GM18870 (cell line): ENCODE measurements at regions not wholly inside any gene's neighbourhood (a gene's known extent, or its start where the extent isn't known, plus 50 kb on each side); places are given as distances from the start of the nearest gene placed in this dataset.

Source experiments
- ATAC-seq: cut with Tn5 transposase; IDR thresholded peaks from one replicate; pipeline ENCODE4 v1.9.1; 2021; ENCODE audit warnings: moderate library complexity; ENCODE audit not compliant: unreplicated experiment

- ATAC-seq, result no peak
These were observed 176.7 kb downstream of the SOX9 start for GRCh38 chr17:72297326-72298115.

GRCh38 chr17:72299100-72299499, 178.3 kb downstream of the SOX9 start:
- no peak for ATAC-seq

DNA sequence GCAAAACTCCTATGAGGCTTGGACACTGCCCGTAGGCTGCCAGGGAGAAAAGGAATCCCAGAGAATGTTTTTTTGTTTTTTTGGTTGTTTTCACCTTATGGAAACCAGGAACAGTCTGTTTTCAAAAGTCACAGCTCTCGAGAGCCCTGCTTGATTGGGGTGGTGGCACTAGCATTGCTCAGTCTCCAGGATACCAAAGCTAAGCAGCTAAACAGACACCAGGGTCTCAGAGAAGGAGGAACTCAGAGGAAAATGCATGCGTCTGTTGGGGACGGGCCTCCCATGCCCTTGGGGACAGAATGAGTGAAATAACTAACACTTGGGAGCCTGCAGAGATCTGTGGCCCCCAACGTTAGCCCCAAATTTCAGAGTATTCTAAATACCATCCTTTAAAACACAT, 178.8 kb downstream of the SOX9 start:
- ATAC-seq, result no peak

DNA sequence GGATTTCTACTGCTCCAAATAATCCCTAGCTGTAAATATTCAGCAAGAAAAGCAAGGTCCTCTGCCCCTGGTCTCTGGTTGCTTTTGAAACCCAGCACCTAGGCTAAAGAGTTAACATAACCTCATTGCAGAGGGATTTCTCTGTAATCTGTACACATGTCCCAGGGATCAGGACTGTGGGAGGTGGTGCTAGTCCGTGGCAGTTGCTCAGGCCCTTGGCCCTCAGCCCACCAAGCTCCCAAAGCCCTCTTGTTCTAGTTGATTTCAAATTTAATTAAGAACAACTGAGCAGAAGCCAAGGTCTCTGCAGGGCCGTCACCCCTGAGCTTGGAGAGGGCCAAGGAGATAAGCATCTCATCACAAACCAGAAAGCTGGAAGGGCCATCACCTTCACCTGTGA, 181.1 kb downstream of the SOX9 start:
- ATAC-seq, result no peak

DNA sequence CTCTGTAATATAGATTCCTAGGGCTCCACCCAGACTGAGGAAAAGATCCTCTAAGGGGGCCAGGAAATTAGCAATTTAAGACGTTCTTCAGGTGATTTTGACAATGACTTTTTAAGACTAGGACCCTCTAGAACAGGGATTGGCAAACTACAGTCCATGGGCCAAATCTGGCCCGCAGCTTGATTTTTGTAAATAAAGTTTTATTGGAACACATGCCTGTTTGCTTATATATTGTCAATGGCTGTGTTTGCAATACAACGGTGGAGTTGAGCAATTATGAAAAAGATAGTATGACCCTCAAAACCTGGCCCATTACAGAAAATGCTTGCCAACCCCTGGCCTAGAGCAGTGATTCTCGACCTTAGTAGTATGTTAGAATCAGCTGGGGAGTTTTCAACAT, 181.9 kb downstream of the SOX9 start:
- no peak for ATAC-seq

- no peak for ATAC-seq
These were observed 183.2 kb downstream of the SOX9 start for GRCh38 chr17:72303787-72304733.

DNA sequence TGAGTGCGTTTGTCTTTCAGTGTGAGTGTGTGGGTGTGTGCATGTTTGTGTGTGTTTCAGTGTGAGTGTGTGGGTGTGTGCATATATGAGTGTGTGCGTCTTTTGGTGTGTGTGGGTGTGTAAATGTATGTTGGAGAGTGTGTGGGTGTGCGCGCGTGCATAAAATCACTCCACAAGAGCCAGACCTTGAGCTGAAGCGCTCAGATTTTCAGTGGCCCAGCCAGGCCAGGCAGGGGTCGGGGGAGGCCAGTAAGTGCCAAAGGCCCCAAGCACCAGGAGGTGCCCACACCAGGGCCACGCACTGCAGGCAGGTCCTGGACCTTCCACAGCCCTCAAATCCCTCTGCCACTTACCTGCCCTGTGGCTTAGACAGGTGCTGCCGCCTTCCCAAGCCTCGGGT, 184.0 kb downstream of the SOX9 start:
- no peak for ATAC-seq

DNA sequence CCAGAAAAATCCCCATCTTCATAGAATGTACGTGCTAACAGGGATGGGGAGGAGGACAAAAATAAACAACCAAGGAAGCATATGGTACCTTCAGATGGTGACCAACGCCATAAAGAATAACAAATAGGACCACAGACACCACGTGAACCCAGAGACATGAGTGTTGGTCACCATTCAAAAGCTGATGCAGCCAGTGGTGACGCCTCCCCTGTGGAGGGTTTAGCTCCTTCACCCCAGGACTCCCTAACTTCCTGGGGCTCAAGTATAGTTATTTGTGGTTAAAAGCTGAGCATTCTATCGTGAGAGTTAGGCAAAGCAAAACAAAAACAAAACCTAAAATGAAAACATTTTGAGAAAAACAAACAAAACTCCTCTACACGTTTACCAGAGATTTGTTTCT, 184.7 kb downstream of the SOX9 start:
- ATAC-seq, result no peak

GRCh38 chr17:72306037-72306436, 185.2 kb downstream of the SOX9 start:
- no peak for ATAC-seq

GRCh38 chr17:72307836-72308235, 187.0 kb downstream of the SOX9 start:
- ATAC-seq, result no peak

DNA sequence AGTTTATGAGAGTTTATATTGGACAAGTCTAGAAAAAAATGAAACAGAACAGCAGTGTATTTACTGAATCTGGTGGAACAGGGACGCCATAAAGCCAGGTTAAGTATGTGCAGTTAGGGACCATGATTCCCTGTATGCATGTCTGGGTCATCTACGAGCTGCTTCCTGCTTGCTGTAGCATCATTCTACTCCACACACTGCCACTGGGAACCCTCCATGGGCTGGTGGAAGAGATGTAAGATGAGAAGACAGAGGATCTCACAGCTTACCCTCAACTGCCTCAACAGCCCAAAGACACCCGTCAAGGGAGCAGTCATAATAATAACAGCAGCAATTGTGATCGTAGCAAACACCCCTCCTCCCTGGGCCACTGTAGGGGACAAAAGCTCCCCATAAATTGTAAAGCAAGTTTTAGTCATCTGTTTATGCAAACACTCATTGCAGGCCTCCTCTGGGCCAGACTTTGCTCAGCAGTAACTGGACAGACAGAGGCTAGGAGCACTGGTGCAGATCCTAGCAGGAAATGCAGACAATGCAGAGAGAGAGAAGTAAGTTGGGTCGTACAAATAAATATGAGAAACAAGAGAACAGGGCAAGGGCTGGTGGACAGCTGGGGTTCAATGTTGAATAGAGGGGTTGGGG, 188.0 kb downstream of the SOX9 start:
- ATAC-seq, result no peak

- no peak for ATAC-seq
These were observed 190.2 kb downstream of the SOX9 start for GRCh38 chr17:72311004-72311403.

DNA sequence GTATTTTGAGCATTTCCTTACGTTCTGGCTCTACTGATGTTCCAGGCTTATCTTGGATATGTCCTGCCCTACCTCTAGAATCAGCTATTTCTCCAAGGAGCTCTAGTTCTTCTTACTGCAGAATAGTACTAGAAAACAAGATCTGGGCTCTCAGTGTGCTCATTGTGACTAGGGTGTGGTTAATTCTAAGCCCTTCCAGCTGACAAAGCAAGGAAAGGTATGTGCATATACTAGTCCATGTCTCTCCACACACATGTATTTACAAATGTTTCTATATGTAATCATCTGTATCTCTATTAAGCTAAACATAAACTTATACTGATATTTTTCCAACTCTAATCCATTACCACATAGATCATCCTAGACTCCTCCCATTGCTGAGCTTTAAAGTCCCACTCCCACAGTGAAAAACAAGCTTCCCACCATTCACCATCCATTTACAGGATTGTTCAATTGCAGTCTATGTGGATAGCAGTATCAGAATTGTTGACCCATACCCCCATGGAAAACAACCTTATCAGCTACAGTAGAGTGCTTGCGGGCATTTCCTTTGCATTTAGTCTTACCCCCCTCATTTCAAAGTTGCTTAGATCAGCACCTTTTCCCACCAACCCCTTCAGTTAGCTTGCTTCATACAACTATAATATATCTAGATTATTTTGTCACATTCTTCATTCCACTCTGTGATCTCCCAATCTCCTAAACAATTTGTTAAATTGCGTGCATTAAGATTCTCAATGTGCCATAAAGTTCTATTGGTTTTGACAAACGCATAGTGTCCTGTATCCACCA, 194.5 kb downstream of the SOX9 start:
- ATAC-seq, result no peak

GRCh38 chr17:72318131-72318530, 197.3 kb downstream of the SOX9 start:
- ATAC-seq, result peak; percentile 10

- ATAC-seq, result no peak
These were observed 201.1 kb downstream of the SOX9 start for GRCh38 chr17:72321896-72322295.

DNA sequence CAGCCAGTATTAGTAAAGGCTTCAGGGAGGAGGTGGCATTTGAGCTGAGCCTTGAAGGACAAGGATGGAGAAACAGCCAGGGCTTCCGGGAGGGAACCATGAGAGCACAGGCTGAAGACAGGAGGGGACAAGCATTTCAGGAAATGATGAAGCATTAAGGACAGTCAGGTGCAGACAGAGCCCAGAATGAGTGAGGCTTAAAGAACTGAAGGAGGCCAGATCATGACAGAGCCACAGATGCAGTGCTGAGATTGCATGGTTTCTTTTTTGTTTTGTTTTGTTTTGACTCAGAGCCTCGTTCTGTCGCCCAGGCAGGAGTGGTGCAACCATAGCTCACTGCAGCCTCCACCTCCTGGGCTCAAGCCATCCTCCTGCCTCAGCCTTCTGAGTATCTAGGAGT, 211.5 kb downstream of the SOX9 start:
- ATAC-seq, result peak; percentile 78

GRCh38 chr17:72333570-72333969, 212.8 kb downstream of the SOX9 start:
- ATAC-seq, result no peak

DNA sequence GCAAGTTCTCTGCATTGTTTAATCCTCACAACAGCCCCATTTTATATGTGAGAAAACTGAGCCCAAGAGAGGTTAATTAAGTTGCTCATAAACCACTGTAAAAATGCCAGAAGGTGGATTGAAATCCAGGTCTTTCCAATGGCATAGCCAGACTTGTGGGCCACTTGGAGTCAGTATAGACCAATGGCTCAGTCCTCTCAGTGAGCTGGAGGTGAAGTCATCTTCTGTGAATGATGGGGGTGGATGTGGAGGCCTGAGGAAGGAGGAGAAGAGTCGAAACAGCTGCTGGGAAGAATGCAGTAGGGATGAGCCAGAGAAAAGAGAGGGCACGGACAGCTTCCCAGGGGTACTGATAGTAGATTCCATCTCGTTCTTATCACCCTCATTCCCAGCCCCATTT, 213.4 kb downstream of the SOX9 start:
- no peak for ATAC-seq

DNA sequence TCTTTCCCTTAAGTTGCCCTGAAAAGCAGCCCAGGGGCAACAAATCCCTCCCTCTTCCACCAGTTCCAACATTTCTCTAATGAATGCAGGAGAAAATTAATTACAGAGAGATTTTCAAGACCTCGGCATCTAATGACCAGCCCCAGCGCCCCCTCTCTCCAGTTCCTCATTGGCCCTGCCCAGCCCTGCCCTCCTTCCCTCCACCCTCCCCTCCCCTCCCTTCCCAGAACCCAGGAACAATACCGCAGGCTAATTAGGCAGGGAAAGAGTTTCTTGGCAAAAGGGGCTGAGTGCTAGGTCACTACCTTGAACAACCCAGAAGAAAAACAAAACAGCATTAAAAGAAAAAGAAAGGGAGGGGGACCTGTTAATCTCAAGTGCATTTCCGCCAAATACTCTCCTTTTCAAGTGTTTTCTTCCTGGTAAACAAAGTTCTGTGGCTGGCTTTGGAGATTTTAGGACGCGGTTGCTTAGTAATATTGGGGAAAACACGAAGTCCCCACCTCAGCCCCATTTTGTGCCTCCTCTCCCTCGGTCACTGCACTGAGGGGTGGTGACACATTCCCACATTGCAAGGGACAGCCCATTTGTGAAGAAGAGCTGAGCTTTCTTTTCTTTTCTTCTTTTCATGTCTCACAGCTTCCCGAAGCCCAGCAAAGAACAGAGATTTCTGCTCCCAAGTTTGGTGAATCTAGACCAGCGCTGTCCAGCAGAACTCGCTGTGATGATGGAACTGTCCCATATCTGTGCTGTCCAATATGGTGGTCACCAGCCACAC, 215.4 kb downstream of the SOX9 start:
- no peak for ATAC-seq

DNA sequence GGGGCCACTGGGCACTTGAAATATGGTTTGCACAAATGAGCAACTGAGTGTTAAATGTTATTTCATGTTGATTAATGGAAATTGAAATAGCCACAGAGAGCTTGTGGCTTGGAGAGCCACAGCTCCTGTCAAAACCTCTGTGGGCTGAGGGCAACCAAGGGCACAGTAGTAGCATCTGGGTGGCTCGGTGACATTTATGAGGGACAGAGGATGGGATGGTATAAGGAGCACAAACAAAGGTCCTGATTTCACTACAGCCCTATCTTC, 215.9 kb downstream of the SOX9 start:
- no peak for ATAC-seq
